ENCODE measurements at regions not wholly inside any gene's neighbourhood (a gene's known extent, or its start where the extent isn't known, plus 50 kb on each side); places are given as distances from the start of the nearest gene placed in this dataset.

DNA sequence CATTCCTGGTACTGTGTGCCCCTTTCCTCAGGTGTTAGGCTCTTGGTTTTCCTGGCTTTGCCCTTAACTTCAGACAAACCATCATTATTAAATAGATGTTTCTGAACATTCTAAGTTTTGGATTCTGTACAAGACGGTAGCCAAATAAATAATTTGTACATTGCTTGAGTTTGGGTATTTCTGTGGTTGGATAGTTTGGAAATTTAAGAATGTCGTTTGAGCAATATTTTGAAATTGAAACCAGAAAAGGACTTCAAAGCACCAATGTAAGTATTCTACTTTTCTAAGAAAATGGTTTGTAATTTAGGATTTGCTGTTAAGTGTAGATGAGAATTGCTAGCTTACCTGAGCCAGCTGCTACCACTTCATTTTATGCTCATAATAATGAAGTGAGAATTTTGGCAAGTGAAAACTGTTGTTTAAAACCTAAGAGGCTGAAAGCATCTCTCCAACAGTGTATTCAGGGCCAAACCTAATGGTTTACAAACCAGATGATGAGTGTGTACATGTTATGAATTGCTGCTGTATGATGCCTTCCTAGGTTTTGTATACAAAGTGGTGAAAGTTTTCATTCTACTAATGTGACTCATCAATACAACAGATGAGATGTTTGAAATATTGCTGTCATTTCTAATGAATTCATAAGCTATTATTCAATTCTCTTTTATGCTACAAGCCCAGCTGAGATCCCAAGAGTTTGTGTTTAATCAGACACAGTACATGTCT, 181.5 kb upstream of the PRKD1 start:
- no peak overlapping the region for H2AFZ ChIP-seq (ENCODE audit: low read depth)
- H3K4me2 ChIP-seq: no peak overlapping the region
- H3K79me2 ChIP-seq (ENCODE audit: insufficient read depth): no peaks in the 10 kb centered on the region
- H3K9ac ChIP-seq: no peak overlapping the region
- no peak overlapping the region for H3K4me3 ChIP-seq (ENCODE audit: low read depth in 2 of 2, low read length in 1 of 2)
- H3K9me2 ChIP-seq: no peaks in the 10 kb centered on the region
- H3K27me3 ChIP-seq (ENCODE audit: insufficient read depth): no peaks in the 10 kb centered on the region
- ChIA-PET POLR2A (no interaction called here), CTCF (no interaction called here)
- H3K4me1 ChIP-seq (ENCODE audit: control insufficient read depth in 1 of 2, insufficient read depth in 2 of 2, low read depth in 1 of 2, low read length in 1 of 2): no peaks in the 10 kb centered on the region
- DNase-seq: no peak
- H3F3A ChIP-seq (replicated peaks; ENCODE audit: insufficient read depth): no peaks in the 10 kb centered on the region
- 4% methylated on average over 2 of the region's 2 CpGs for WGBS (ENCODE audit: low lambda C conversion rate)
- no peak overlapping the region for H3K27ac ChIP-seq (ENCODE audit: low read depth in 2 of 2, low read length in 1 of 2)
- no peaks in the 10 kb centered on the region for H3K9me3 ChIP-seq
- TF ChIP-seq POLR2AphosphoS5 (IDR thresholded peaks at IDR 0.05; ENCODE audit: low read depth, low read length) (no peak), SMC3 (IDR thresholded peaks at IDR 0.05; ENCODE audit: low read depth, low read length) (no peak), CTCF (IDR thresholded peaks at IDR 0.05) (no peak)
- TF ChIP-seq, protein P1, sequence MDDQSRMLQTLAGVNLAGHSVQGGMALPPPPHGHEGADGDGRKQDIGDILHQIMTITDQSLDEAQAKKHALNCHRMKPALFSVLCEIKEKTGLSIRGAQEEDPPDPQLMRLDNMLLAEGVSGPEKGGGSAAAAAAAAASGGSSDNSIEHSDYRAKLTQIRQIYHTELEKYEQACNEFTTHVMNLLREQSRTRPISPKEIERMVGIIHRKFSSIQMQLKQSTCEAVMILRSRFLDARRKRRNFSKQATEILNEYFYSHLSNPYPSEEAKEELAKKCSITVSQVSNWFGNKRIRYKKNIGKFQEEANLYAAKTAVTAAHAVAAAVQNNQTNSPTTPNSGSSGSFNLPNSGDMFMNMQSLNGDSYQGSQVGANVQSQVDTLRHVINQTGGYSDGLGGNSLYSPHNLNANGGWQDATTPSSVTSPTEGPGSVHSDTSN (IDR thresholded peaks at IDR 0.05): no peak
- H3K36me3 ChIP-seq (replicated peaks in 1 of 2; ENCODE audit: control insufficient read depth in 1 of 2, insufficient read depth in 2 of 2, low read length in 1 of 2): no peaks in the 10 kb centered on the region
- no peaks in the 10 kb centered on the region for H4K20me1 ChIP-seq (ENCODE audit: insufficient read depth)

- Histone ChIP-seq H3K4me2 (no peak overlapping the region), H3K9me2 (no peaks in the 10 kb centered on the region), H3K36me3 (replicated peaks in 1 of 2; ENCODE audit: control insufficient read depth in 1 of 2, insufficient read depth in 2 of 2, low read length in 1 of 2) (no peaks in the 10 kb centered on the region), H4K20me1 (ENCODE audit: insufficient read depth) (no peaks in the 10 kb centered on the region), H3K27me3 (ENCODE audit: insufficient read depth) (no peaks in the 10 kb centered on the region), H2AFZ (ENCODE audit: low read depth) (no peak overlapping the region), H3K9me3 (no peaks in the 10 kb centered on the region), H3K9ac (no peak overlapping the region), H3K27ac (ENCODE audit: low read depth in 2 of 2, low read length in 1 of 2) (no peak overlapping the region), H3F3A (replicated peaks; ENCODE audit: insufficient read depth) (no peaks in the 10 kb centered on the region), H3K4me1 (ENCODE audit: control insufficient read depth in 1 of 2, insufficient read depth in 2 of 2, low read depth in 1 of 2, low read length in 1 of 2) (no peaks in the 10 kb centered on the region), H3K4me3 (ENCODE audit: low read depth in 2 of 2, low read length in 1 of 2) (no peak overlapping the region), H3K79me2 (ENCODE audit: insufficient read depth) (no peaks in the 10 kb centered on the region)
- CTCF ChIA-PET: no interaction called here
- POLR2A ChIA-PET: no interaction called here
- DNase-seq: no peak
- TF ChIP-seq RFX5 (IDR thresholded peaks at IDR 0.05; ENCODE audit: low read length) (no peak), MEF2A (IDR thresholded peaks at IDR 0.05; ENCODE audit: borderline replicate concordance, low read depth) (no peak), RXRA (IDR thresholded peaks at IDR 0.05; ENCODE audit: borderline replicate concordance, low read depth) (no peak), CHD2 (IDR thresholded peaks at IDR 0.05; ENCODE audit: low read length, partially characterized antibody) (no peak), NFIC (IDR thresholded peaks at IDR 0.05; ENCODE audit: borderline replicate concordance) (no peak), POLR2AphosphoS5 (IDR thresholded peaks at IDR 0.05; ENCODE audit: low read depth, low read length) (no peak), FOXM1 (IDR thresholded peaks at IDR 0.05; ENCODE audit: low read depth) (no peak), CTCF (IDR thresholded peaks at IDR 0.05) (no peak), SIN3A (IDR thresholded peaks at IDR 0.05; ENCODE audit: borderline replicate concordance, low read depth, low read length) (no peak), TAF1 (IDR thresholded peaks at IDR 0.05; ENCODE audit: borderline replicate concordance, low read depth, low read length) (no peak)
- TF ChIP-seq, protein P1 (IDR thresholded peaks at IDR 0.05): no peak
These were observed 186.4 kb upstream of the PRKD1 start for GRCh38 chr14:30114051-30114450.

All from SK-N-SH (cell line).